Suprapubic skin (tissue), 4 donors: ENCODE measurements at regions not wholly inside any gene's neighbourhood (a gene's known extent, or its start where the extent isn't known, plus 50 kb on each side); places are given as distances from the start of the nearest gene placed in this dataset.

ENCODE experiments used
- EP300 ChIP-seq: sonication (generic); formaldehyde crosslinking; IDR thresholded peaks from one replicate; pipeline ENCODE4 v1.6.1; 2017; ENCODE audit warnings: antibody characterized with exemption
- POLR2A ChIP-seq, 2 donors: fragments of 450-650 bp; IDR thresholded peaks; one replicate each; pipeline ENCODE4 v1.6.1; 2017; ENCODE audit warnings: antibody characterized with exemption in 2 of 2, mild to moderate bottlenecking in 2 of 2, moderate library complexity in 2 of 2
- POLR2AphosphoS5 ChIP-seq, 3 donors: sonication (generic); formaldehyde crosslinking; IDR thresholded peaks; one replicate each; pipeline ENCODE4 v1.6.1; 2017; ENCODE audit warnings: antibody characterized with exemption in 3 of 3
- TF ChIP-seq, protein P1 (sequence below), 2 donors: fragments of 200-600 bp in 1 of 2; fragments of 450-650 bp in 1 of 2; sonication (generic) in 1 of 2; IDR thresholded peaks; one replicate each; pipeline ENCODE4 v1.5.1; 2016 to 2019; ENCODE audit warnings: antibody characterized with exemption in 2 of 2, mild to moderate bottlenecking in 1 of 2, moderate library complexity in 1 of 2

GRCh38 chr11:32310214-32310601, 125.1 kb downstream of the WT1 start:
- TF ChIP-seq POLR2A (IDR thresholded peaks at IDR 0.05) (no peak), POLR2AphosphoS5 (IDR thresholded peaks at IDR 0.05) (no peak), EP300 (no peak)
- TF ChIP-seq, protein P1, sequence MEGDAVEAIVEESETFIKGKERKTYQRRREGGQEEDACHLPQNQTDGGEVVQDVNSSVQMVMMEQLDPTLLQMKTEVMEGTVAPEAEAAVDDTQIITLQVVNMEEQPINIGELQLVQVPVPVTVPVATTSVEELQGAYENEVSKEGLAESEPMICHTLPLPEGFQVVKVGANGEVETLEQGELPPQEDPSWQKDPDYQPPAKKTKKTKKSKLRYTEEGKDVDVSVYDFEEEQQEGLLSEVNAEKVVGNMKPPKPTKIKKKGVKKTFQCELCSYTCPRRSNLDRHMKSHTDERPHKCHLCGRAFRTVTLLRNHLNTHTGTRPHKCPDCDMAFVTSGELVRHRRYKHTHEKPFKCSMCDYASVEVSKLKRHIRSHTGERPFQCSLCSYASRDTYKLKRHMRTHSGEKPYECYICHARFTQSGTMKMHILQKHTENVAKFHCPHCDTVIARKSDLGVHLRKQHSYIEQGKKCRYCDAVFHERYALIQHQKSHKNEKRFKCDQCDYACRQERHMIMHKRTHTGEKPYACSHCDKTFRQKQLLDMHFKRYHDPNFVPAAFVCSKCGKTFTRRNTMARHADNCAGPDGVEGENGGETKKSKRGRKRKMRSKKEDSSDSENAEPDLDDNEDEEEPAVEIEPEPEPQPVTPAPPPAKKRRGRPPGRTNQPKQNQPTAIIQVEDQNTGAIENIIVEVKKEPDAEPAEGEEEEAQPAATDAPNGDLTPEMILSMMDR (IDR thresholded peaks at IDR 0.05): no peak
